ENCODE measurements at regions not wholly inside any gene's neighbourhood (a gene's known extent, or its start where the extent isn't known, plus 50 kb on each side); places are given as distances from the start of the nearest gene placed in this dataset.

DNA sequence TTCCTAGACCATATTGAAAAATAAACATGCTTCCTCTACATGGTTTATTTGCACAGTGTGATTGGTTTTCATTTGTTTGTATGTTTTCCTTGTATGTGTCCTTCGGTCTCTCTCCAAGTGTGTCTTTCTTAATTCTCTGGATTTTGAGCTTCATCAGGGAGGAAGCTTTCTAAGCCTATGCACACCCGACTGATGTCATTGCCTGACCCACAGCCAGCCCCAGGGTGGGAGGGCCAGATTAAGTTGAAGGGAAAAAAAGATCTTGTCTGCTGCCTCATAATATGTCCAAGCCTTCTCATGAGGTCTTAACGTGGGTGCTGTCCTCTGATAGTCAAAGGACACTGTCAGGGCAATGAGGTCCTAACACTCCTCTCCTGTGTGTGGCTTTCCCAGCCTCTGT is 115.2 kb downstream of the MARCHF4 start:
- TF ChIP-seq GATA2 (IDR thresholded peaks at IDR 0.05; ENCODE audit: insufficient read depth, insufficient read length, low read depth, low read length) (no peak), POLR2AphosphoS5 (IDR thresholded peaks at IDR 0.05; ENCODE audit: insufficient read depth, low read depth, low read length) (no peak), POLR2A (IDR thresholded peaks at IDR 0.05; ENCODE audit: low read depth, low read length) (no peak), CTCF (IDR thresholded peaks at IDR 0.05; ENCODE audit: extremely low read depth in 1 of 2, insufficient read depth in 1 of 2, low read depth in 1 of 2, low read length in 2 of 2) (no peak), EZH2 (IDR thresholded peaks at IDR 0.05; ENCODE audit: borderline replicate concordance, low read depth, low read length, severe bottlenecking) (no peak)
